ENCODE measurements at regions not wholly inside any gene's neighbourhood (a gene's known extent, or its start where the extent isn't known, plus 50 kb on each side); places are given as distances from the start of the nearest gene placed in this dataset.

DNA sequence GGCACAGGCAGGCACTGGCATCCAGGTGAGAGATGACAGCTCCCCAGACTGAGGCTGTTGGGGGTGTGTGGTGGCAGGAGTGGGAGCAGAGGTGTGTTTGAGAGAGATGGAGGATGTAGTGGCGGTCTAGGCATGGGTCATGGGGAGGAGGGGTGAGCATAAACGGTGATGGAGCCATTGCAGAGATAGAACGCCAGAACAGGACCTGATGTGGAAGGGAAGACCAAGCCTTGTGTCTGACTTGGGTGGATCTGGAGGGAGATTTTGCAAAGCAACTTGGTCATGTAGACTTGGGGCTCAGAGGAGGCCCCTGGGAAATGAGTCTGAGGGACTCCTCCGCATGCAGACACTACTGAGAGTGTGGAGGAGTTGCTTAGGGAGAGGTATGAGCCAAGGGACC is 50.0 kb upstream of the CLDN5 start:
- no peak overlapping the region for H3K4me3 Mint-ChIP-seq (ENCODE audit: unreplicated experiment)
- peaks cover 36% of the 10 kb centered on the region for H3K4me1 Mint-ChIP-seq (ENCODE audit: unreplicated experiment)
- TF ChIP-seq, protein P1, sequence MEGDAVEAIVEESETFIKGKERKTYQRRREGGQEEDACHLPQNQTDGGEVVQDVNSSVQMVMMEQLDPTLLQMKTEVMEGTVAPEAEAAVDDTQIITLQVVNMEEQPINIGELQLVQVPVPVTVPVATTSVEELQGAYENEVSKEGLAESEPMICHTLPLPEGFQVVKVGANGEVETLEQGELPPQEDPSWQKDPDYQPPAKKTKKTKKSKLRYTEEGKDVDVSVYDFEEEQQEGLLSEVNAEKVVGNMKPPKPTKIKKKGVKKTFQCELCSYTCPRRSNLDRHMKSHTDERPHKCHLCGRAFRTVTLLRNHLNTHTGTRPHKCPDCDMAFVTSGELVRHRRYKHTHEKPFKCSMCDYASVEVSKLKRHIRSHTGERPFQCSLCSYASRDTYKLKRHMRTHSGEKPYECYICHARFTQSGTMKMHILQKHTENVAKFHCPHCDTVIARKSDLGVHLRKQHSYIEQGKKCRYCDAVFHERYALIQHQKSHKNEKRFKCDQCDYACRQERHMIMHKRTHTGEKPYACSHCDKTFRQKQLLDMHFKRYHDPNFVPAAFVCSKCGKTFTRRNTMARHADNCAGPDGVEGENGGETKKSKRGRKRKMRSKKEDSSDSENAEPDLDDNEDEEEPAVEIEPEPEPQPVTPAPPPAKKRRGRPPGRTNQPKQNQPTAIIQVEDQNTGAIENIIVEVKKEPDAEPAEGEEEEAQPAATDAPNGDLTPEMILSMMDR (IDR thresholded peaks at IDR 0.05; ENCODE audit: unreplicated experiment): no peak
- peaks cover 7% of the 10 kb centered on the region for H3K27me3 Mint-ChIP-seq (ENCODE audit: unreplicated experiment)
- H3K36me3 Mint-ChIP-seq (ENCODE audit: low read depth, unreplicated experiment): no peaks in the 10 kb centered on the region
- no peak overlapping the region for H3K27ac Mint-ChIP-seq (ENCODE audit: unreplicated experiment)
- DNase-seq (ENCODE audit: low spot score): no peak
- H3K9me3 Mint-ChIP-seq (ENCODE audit: unreplicated experiment): no peaks in the 10 kb centered on the region

DNA sequence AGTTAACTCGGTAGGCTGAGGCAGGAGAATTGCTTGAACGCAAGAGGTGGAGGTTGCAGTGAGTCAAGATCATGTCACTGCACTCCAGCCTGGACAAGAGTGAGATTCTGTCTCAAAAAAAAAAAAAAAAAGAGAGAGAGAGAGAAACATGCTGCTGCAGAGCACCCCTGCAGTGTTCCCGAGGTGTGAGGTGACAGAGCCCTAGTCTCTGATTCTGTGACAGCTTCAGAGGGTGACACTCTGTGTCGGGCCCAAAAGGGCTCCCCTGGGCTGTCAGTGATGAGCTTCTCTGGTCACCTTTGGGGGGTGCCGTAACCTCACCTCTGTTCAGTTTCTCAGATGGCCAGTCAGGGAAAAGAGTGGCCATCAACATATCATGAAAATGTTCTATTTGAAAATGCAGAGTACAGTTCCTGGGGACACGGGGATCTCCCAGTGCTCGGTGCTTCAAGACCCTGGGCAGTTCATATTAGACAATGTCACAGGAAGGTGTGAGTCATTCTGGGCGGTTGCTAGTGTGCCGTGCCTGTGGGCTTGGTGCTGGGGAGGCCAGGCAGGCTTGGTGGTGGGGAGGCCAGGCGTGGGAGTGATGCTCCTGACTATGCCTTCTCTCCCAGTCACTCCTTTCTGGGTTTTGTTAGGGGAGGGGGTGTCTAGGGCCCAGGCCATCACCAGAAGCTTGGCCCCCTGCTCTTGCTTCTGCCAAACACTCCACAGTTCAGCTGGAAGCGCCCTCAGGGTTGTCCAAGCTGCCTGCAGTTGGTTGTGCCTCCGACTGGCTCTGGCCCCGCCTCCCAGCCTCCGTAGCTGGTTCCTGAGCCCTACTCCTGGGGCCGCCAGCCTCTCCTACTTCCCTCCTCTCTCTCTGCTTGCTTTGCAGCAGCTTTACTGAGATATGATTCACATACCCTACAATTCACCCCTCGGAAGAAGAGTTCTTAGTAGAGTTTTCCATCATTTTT is 52.5 kb upstream of the CLDN5 start:
- Mint-ChIP-seq H3K36me3 (ENCODE audit: low read depth, unreplicated experiment) (no peaks in the 10 kb centered on the region), H3K27ac (ENCODE audit: unreplicated experiment) (no peak overlapping the region), H3K27me3 (ENCODE audit: unreplicated experiment) (peaks cover 7% of the 10 kb centered on the region), H3K9me3 (ENCODE audit: unreplicated experiment) (no peaks in the 10 kb centered on the region), H3K4me1 (ENCODE audit: unreplicated experiment) (peaks cover 45% of the 10 kb centered on the region), H3K4me3 (ENCODE audit: unreplicated experiment) (no peak overlapping the region)
- DNase-seq (ENCODE audit: low spot score): no peak
- TF ChIP-seq, protein P1 (IDR thresholded peaks at IDR 0.05; ENCODE audit: unreplicated experiment): no peak

DNA sequence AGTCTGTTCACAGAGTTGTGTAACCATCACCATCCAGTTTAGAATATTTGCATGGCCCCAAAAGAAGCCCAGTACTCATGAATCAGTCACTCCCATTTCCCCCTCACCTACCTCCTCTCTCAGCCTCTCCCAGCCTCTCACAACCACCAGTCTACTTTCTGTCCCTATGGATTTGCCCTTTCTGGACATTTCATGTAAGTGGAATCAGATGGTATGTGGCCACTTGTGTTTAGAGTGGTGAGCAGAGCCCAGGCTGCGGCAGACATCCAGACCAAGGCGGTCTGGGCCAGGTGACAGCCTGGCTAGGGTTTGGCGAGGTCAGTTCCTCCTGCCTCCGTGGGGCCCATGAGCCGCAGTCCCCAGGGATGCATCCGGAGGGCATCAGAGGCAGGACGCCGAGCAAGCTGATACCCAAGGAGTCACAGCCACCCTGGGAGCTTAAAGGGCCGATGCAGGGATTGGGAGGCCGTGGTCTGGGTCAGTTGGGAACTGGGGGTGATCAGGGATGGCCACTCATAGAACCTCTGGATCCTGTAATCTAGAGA is 53.3 kb upstream of the CLDN5 start:
- DNase-seq (ENCODE audit: low spot score): no peak
- H3K4me3 Mint-ChIP-seq (ENCODE audit: unreplicated experiment): no peak overlapping the region
- no peaks in the 10 kb centered on the region for H3K36me3 Mint-ChIP-seq (ENCODE audit: low read depth, unreplicated experiment)
- H3K4me1 Mint-ChIP-seq (ENCODE audit: unreplicated experiment): peaks cover 39% of the 10 kb centered on the region
- TF ChIP-seq, protein P1 (IDR thresholded peaks at IDR 0.05; ENCODE audit: unreplicated experiment): no peak
- H3K9me3 Mint-ChIP-seq (ENCODE audit: unreplicated experiment): no peaks in the 10 kb centered on the region
- H3K27ac Mint-ChIP-seq (ENCODE audit: unreplicated experiment): no peak overlapping the region
- peaks cover 7% of the 10 kb centered on the region for H3K27me3 Mint-ChIP-seq (ENCODE audit: unreplicated experiment)

DNA sequence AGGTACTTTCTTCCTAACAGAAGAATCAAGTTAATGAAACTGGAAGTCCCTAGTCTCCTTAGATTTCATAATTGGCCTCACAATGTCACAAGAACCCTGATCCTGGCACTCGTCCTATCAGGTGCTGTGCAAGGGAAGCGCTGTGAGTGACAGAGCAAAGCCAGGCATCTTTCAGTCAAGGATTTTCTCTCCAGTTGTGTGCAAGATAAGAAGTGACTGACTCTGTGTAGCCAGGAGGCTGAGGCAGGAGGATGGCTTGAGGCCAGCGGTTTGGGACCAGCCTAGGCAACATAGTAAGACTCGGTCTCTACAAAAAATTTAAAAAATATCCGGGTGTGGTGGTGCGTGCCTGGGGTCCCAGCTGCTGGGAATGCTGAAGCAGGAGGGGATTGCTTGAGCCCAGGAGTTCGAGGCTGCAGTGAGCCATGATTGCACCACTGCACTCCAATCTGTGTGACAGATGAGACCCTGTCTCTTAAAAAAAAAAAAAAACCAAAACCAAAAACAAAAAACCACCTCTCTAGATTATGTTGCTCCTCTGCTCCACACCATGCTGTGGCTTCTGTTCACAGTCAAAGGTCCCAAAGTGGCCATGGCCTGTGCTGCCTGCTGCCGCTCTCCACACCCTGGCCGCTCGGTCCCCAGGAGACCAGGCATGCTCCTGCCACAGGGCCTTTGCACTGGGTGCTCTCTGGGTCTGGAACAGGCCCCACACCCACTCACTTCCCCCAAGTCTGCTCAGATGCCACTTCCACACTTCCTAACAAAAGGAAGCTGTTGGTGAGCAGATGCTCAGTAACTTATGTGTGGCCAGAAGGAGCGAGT is 54.2 kb upstream of the CLDN5 start:
- H3K27me3 Mint-ChIP-seq (ENCODE audit: unreplicated experiment): peaks cover 7% of the 10 kb centered on the region
- H3K4me1 Mint-ChIP-seq (ENCODE audit: unreplicated experiment): peaks cover 39% of the 10 kb centered on the region
- H3K9me3 Mint-ChIP-seq (ENCODE audit: unreplicated experiment): no peaks in the 10 kb centered on the region
- TF ChIP-seq, protein P1 (IDR thresholded peaks at IDR 0.05; ENCODE audit: unreplicated experiment): no peak
- H3K4me3 Mint-ChIP-seq (ENCODE audit: unreplicated experiment): no peak overlapping the region
- no peak overlapping the region for H3K27ac Mint-ChIP-seq (ENCODE audit: unreplicated experiment)
- H3K36me3 Mint-ChIP-seq (ENCODE audit: low read depth, unreplicated experiment): no peaks in the 10 kb centered on the region
- DNase-seq (ENCODE audit: low spot score): no peak
